Bronchial epithelial cell (primary cell): ENCODE measurements at regions not wholly inside any gene's neighbourhood (a gene's known extent, or its start where the extent isn't known, plus 50 kb on each side); places are given as distances from the start of the nearest gene placed in this dataset.

Experiments used
- DNase-seq: peaks from one replicate; pipeline ENCODE4 v3.0.0-alpha.2; 2010; ENCODE audit warnings: low read depth
- FAIRE-seq: peaks from 2 replicates; lab custom pipeline; 2011; peaks lifted over from hg19 to GRCh38; lab: Jason Lieb, UNC
- H3K27me3 ChIP-seq: 2 replicates; pipeline ENCODE4 v1.5.1; 2011; ENCODE audit warnings: low read length; ENCODE audit not compliant: control insufficient read depth, insufficient read depth
- H3K36me3 ChIP-seq: 2 replicates; pipeline ENCODE4 v1.5.1; 2011; ENCODE audit warnings: low read length; ENCODE audit not compliant: control insufficient read depth, insufficient read depth
- H3K4me3 ChIP-seq: 2 replicates; pipeline ENCODE4 v1.5.1; 2011; ENCODE audit warnings: mild to moderate bottlenecking, low read depth, low read length, control low read depth
- CTCF ChIP-seq: IDR thresholded peaks from 2 replicates; pipeline ENCODE4 v1.5.1; 2011; ENCODE audit warnings: mild to moderate bottlenecking, moderate library complexity, low read length, control low read depth, inconsistent platforms; ENCODE audit not compliant: insufficient read depth, severe bottlenecking

GRCh38 chr15:46848704-46849103, 868.6 kb upstream of the SEMA6D start:
- TF ChIP-seq CTCF = no peak
- FAIRE-seq = peak; percentile 32
- Histone ChIP-seq H3K4me3 (no peak overlapping the region), H3K36me3 (no peaks in the 10 kb centered on the region), H3K27me3 (no peaks in the 10 kb centered on the region)
- DNase-seq = peak; percentile 93

- H3K36me3 ChIP-seq = no peaks in the 10 kb centered on the region
- no peaks in the 10 kb centered on the region for H3K27me3 ChIP-seq
- FAIRE-seq (no peak), DNase-seq (no peak)
- TF ChIP-seq CTCF = no peak
- H3K4me3 ChIP-seq = no peak overlapping the region
Measured at GRCh38 chr15:46853600-46853999, 863.7 kb upstream of the SEMA6D start.

- Histone ChIP-seq H3K36me3 (no peaks in the 10 kb centered on the region), H3K4me3 (no peak overlapping the region), H3K27me3 (no peaks in the 10 kb centered on the region)
- peak; percentile 44 for DNase-seq
- no peak for TF ChIP-seq CTCF
- FAIRE-seq = no peak
Measured at GRCh38 chr15:46854564-46854963, 862.7 kb upstream of the SEMA6D start.

GRCh38 chr15:46855388-46855787, 861.9 kb upstream of the SEMA6D start:
- Histone ChIP-seq H3K36me3 (no peaks in the 10 kb centered on the region), H3K27me3 (no peaks in the 10 kb centered on the region), H3K4me3 (no peak overlapping the region)
- peak; percentile 67 for DNase-seq
- no peak for TF ChIP-seq CTCF
- FAIRE-seq = no peak

- Histone ChIP-seq H3K27me3 (no peaks in the 10 kb centered on the region), H3K4me3 (no peak overlapping the region), H3K36me3 (no peaks in the 10 kb centered on the region)
- FAIRE-seq (no peak), DNase-seq (no peak)
- no peak for TF ChIP-seq CTCF
Measured at GRCh38 chr15:46856839-46857502, 860.3 kb upstream of the SEMA6D start.

- Histone ChIP-seq H3K27me3 (no peaks in the 10 kb centered on the region), H3K36me3 (no peaks in the 10 kb centered on the region), H3K4me3 (no peak overlapping the region)
- DNase-seq (no peak), FAIRE-seq (no peak)
- no peak for TF ChIP-seq CTCF
Measured at GRCh38 chr15:46858150-46858549, 859.2 kb upstream of the SEMA6D start.
